ENCODE measurements at regions not wholly inside any gene's neighbourhood (a gene's known extent, or its start where the extent isn't known, plus 50 kb on each side); places are given as distances from the start of the nearest gene placed in this dataset.
"Not testable (repeated sequence)": the region's sequence is repeated elsewhere in the genome, so short reads cannot be mapped to it uniquely, and the experiment has no call there.

DNA sequence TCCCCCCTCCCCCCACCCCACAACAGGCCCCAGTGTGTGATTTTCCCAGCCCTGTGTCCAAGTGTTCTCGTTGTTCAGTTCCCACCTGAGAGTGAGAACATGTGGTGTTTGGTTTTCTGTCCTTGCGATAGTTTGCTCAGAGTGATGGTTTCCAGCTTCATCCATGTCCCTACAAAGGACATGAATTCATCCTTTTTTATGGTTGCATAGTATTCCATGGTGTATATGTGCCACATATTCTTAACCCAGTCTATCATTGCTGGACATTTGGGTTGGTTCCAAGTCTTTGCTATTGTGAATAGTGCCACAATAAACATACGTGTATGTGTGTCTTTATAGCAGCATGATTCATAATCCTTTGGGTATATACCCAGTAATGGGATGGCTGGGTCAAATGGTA lies 81.1 kb upstream of the ALX4 start:
- TF ChIP-seq POLR2A (IDR thresholded peaks at IDR 0.05) = not testable (repeated sequence)
- TF ChIP-seq, protein P1, sequence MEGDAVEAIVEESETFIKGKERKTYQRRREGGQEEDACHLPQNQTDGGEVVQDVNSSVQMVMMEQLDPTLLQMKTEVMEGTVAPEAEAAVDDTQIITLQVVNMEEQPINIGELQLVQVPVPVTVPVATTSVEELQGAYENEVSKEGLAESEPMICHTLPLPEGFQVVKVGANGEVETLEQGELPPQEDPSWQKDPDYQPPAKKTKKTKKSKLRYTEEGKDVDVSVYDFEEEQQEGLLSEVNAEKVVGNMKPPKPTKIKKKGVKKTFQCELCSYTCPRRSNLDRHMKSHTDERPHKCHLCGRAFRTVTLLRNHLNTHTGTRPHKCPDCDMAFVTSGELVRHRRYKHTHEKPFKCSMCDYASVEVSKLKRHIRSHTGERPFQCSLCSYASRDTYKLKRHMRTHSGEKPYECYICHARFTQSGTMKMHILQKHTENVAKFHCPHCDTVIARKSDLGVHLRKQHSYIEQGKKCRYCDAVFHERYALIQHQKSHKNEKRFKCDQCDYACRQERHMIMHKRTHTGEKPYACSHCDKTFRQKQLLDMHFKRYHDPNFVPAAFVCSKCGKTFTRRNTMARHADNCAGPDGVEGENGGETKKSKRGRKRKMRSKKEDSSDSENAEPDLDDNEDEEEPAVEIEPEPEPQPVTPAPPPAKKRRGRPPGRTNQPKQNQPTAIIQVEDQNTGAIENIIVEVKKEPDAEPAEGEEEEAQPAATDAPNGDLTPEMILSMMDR (IDR thresholded peaks at IDR 0.05) = not testable (repeated sequence)

Data from right lobe of liver (tissue), 4 donors.